Suppressor macrophage treated with lipopolysaccharide for 1 hour (primary cell): ENCODE measurements at regions not wholly inside any gene's neighbourhood (a gene's known extent, or its start where the extent isn't known, plus 50 kb on each side); places are given as distances from the start of the nearest gene placed in this dataset.

Source experiments
- DNase-seq, 3 donors: peaks; one replicate each; pipeline ENCODE4 v3.0.0-alpha.2; 2020 to 2022

- DNase-seq, result no peak
Observed at GRCh38 chr1:81379430-81379829, 421.3 kb upstream of the ADGRL2 start.

GRCh38 chr1:81377406-81377805 lies 423.3 kb upstream of the ADGRL2 start:
- no peak for DNase-seq

- no peak for DNase-seq
Observed at GRCh38 chr1:81375884-81376548, 424.7 kb upstream of the ADGRL2 start.

GRCh38 chr1:81374481-81374880 lies 426.3 kb upstream of the ADGRL2 start:
- DNase-seq, result no peak

GRCh38 chr1:81371864-81372263 lies 428.9 kb upstream of the ADGRL2 start:
- no peak for DNase-seq

GRCh38 chr1:81369833-81370232 lies 430.9 kb upstream of the ADGRL2 start:
- no peak for DNase-seq

GRCh38 chr1:81366173-81366572 lies 434.6 kb upstream of the ADGRL2 start:
- DNase-seq, result no peak

GRCh38 chr1:81364088-81364487 lies 436.6 kb upstream of the ADGRL2 start:
- DNase-seq, result no peak

- DNase-seq, result no peak
Observed at GRCh38 chr1:81358151-81358550, 442.6 kb upstream of the ADGRL2 start.

- DNase-seq, result no peak
Observed at GRCh38 chr1:81351864-81352263, 448.9 kb upstream of the ADGRL2 start.

- no peak for DNase-seq
Observed at GRCh38 chr1:81349194-81349965, 451.4 kb upstream of the ADGRL2 start.

- DNase-seq, result no peak
Observed at GRCh38 chr1:81345110-81345509, 455.6 kb upstream of the ADGRL2 start.

- peak; percentile 37 to 69 (median 66) for DNase-seq
Observed at GRCh38 chr1:81340239-81340638, 460.5 kb upstream of the ADGRL2 start.

- DNase-seq, result no peak
Observed at GRCh38 chr1:81337226-81337625, 463.5 kb upstream of the ADGRL2 start.

GRCh38 chr1:81335876-81336275 lies 464.9 kb upstream of the ADGRL2 start:
- DNase-seq, result no peak

- no peak for DNase-seq
Observed at GRCh38 chr1:81330521-81330920, 470.2 kb upstream of the ADGRL2 start.

- no peak for DNase-seq
Observed at GRCh38 chr1:81330111-81330510, 470.6 kb upstream of the ADGRL2 start.

- DNase-seq, result no peak
Observed at GRCh38 chr1:81329041-81329440, 471.7 kb upstream of the ADGRL2 start.

- no peak for DNase-seq
Observed at GRCh38 chr1:81327743-81328142, 473.0 kb upstream of the ADGRL2 start.

GRCh38 chr1:81327103-81327710 lies 473.5 kb upstream of the ADGRL2 start:
- no peak for DNase-seq

- no peak for DNase-seq
Observed at GRCh38 chr1:81326212-81326611, 474.5 kb upstream of the ADGRL2 start.

- DNase-seq, result no peak
Observed at GRCh38 chr1:81325397-81325796, 475.3 kb upstream of the ADGRL2 start.

- DNase-seq, result no peak
Observed at GRCh38 chr1:81323862-81324261, 476.9 kb upstream of the ADGRL2 start.

GRCh38 chr1:81317191-81317590 lies 483.5 kb upstream of the ADGRL2 start:
- DNase-seq, result no peak
